Dedifferentiated amniotic fluid mesenchymal stem cell (primary cell): ENCODE measurements at regions not wholly inside any gene's neighbourhood (a gene's known extent, or its start where the extent isn't known, plus 50 kb on each side); places are given as distances from the start of the nearest gene placed in this dataset.
"Not testable (repeated sequence)": the region's sequence is repeated elsewhere in the genome, so short reads cannot be mapped to it uniquely, and the experiment has no call there.

Experiments used
- DNase-seq: peaks from one replicate; pipeline ENCODE4 v3.0.0-alpha.2; 2016; ENCODE audit errors: extremely low spot score

DNA sequence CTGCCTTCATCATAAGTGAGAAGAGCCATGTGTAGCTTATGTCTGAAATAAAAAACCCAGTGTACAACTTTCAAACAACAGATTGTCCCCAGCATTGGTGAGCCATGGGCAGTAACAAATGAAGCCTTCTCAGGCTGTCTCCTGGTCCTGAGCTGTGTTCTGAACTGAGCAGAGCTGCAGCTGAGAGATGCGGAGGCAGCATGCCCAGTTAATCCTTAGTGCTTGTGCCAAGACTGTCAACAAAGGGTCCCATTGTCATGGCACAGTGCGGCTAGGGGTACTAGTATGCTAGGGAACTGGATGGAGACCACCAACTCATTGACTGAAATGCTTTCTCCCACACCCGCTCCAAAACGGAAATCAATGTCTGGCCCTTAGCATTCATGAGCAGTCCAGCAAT is 154.3 kb downstream of the RMST start:
- DNase-seq, result no peak

DNA sequence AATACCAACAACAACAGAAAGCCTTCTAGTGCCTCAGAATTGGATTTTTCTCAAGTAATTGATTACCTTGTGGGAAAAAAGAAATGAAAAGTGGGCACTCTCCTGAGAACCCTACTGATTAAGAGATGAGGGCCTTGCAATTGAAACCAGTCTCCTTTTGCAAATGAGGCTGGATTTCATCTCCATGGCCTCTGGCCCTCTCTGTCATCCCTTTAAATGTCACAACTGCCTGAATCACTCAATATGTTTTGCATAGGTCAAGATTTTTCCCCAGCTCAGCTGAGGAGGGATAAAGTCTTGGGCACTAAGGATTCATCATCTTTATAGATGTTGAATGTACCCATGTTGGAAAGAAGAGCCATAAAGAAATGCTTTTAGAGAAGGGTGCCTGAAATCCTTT is 166.4 kb downstream of the RMST start:
- DNase-seq, result no peak

DNA sequence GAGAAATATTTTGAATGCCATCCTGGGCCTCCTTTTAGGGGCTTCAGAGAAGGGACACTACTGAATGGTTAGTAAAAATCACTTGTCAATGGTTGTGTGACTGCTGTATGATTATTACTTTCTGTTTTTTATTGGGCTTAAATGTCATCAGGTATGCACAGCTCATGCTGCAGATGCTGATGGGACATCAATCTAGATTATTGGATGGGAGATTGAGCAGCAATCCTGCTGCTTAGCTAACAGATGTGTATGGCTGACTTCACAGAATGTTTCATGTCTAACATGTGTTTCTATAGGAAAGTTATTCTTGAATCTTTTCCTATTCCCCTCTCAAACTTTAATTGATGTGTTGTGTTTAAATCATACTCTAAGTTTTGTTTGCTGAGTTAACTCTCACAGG is 166.8 kb downstream of the RMST start:
- no peak for DNase-seq

DNA sequence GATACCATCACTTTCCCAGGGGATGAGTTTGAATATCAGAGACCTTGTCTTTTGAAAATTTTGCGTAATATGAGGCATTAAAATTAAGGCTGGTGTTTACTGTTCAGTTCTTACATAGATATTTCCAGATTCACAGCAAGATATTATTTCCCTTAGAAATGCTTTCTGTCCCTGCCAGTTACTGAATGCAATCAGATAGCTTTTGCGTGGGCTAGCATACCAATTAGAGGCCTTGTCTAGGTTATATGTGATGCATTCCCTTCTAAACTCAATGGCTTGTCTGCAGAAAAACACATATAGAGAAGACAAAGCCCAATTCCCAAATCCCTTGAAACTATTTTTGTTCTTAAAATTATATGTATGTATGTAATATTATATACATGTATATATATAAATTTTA is 167.8 kb downstream of the RMST start:
- no peak for DNase-seq

DNA sequence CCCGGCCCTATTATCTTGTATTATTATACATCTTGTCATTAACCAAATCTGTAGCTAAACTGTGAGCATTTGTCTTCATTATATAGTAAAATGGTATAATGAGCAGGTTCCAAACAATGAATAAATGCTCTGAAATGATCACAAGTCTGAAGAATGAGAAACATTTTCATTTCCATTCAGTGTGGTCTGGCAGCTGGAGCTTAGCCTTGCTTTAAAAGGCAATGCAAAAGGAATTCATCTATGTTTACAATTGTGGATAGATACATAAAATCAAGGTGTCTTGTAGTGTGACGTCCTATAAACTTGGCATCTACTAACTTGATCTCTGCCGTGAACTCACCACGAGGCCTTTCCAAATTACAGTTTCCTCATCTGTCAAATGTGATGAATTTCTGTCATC is 168.3 kb downstream of the RMST start:
- DNase-seq, result no peak

DNA sequence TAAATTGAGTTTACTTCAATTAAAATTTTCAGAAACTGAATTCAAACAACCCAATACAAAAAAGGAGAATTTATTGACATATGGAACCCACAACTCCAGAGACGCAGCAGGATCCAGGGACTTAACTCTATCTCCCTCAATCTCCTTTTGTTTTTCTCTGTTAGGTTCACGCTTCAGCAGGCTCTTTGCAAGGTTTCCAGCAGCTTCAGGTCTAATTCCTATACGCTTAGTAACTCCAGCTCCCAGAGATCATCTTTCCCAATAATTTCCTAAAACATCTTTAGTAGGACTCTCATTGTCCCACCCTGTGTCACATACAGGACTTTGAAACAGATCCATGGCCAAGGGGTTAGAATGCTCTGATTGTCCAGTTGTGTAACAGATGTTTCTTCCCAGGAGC is 175.2 kb downstream of the RMST start:
- DNase-seq, result no peak

DNA sequence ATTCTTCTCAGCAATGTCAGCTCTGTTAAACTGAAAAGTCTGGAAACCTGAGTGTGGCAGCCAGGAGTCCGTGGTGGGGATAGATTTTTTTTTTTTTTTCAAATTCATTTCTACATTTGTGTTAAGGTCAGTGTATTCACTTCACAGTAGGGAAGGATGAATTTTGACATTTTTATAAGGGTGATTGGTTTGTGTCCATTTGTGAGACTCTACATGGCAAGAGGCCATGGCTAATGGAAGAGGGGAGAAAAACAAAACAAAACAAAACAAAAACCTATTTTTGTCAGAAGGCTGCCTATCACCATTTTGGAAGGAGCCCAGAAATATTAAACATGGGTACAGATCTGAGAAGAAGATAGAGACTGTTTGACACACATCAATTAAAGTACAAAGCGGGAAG is 176.1 kb downstream of the RMST start:
- DNase-seq, result no peak

DNA sequence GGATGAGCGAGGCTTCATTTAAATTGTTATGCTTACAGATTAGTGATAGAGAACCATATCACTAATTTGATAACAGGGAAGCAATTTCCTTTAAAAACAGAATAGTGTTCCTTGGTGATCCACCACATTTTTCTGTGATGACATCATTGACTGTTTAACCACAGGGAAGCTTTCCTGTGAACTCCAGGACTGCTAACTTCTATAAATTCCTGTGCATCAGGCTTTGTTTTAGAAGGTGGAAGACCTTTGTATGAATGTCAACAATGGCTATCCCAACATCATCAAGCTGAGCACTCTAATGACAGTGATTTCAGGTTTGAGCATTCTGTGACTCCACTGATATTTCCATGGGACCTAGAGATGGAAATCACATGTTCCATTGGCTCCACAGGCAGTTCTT is 177.1 kb downstream of the RMST start:
- no peak for DNase-seq

DNA sequence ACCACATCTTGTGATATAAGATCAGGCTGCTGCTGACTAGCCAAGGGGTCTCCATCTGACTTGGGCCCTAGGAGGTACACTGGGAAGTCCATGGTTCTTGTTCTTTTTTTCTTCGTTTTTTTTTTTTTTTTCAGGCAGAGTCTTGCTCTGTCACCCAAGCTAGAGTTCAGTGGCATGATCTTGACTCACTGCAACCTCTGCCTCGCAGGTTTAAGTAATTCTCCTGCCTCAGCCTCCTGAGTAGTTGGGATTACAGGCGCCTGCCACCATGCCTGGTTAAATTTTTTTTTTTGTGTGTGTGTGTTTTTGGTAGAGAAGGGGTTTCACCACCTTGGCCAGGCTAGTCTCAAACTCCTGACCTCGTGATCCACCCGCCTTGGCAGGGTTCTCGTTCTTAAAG is 178.2 kb downstream of the RMST start:
- DNase-seq, result no peak

DNA sequence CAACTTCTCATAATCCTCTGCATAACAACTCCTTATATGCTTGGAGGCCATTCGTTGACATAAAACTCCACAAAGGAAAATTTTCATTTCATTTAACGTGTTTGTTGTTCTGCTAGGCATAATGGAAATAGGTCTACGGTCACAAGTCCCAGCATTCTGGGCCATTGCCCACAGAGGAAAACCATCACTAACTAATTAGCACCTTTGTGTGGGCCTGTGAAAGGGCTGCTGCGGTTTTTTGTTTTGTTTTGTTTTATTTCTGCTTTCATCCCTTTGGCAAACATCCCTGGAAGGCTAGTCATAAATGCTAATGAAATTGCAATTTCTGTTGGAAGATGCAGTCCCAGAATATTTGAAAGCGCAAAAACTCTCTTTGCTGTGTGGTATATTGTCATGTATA is 180.3 kb downstream of the RMST start:
- DNase-seq, result no peak

DNA sequence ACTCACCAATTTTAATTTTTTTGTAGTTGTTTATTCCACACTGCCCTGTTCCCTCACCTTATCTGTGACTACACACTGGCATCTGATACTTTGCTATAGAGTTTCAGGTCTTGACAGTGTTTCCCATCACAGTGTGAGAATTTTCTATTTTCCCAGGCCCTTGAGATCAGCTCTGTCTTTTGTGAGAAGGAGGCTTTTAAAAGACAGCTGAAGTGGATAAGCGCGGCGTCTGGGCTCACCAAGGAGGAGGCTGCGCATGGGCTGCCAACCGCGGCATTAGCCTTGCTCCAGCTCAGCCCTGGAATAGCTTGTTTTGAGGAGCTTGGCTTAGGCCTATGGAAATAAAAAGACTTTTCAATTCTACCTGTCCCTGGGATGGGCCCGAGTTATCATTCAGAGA is 181.3 kb downstream of the RMST start:
- DNase-seq, result no peak

DNA sequence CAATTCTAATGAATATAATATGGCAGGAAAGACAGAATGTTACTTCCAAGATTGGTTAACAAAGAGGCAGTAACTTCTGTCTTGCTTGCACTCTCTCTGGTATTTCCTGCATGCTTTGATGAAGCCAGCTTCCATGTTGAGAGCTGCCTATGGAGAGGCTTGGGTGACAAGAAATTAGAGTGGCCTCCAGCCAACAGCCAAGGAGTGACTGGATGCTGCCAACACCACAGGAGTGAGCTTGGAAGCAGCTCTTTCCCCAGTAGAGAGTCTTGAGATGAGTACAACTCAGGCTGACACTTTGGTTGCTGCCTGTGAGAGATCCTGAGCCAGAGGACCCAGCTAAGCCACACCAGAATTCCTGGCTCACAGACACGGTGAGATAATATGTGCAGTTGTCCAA is 183.1 kb downstream of the RMST start:
- DNase-seq, result no peak

DNA sequence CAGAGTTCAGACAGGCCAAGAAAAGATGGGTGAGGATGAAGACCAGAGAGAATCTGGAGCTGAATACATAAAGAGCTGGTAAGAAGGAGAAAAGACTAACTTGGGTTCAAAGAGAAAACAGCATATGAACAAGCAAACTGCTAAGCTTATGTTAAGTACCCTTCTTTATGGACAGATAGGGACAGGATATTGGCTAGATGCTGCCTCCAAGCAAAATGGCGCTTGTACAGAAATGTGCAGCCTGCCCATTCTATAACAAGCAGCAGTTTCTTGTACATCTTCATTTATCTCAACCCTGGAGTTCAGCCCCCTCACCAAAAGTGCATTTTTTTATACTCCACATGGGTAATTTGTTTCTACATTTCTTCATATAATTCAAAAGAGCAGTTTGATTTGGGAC is 184.5 kb downstream of the RMST start:
- no peak for DNase-seq

DNA sequence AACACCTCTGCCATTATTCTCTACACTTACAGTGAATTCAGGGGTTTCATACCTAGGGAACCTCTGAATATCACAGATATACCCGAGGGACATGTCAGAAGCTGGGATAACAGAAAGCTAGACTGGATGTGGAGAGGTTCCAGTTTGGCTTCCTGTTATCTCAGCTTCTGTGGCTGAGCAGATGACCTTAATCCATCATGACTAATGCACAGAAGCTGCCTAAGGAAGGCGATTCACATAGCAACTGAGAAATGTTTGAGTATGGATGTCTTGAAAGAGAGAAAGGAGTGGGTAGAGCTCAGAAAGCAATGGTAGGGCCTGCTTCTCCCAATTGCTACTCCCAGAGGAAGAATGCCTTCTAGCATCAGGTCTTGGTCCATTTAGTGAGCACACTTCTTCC is 187.6 kb downstream of the RMST start:
- DNase-seq, result no peak

DNA sequence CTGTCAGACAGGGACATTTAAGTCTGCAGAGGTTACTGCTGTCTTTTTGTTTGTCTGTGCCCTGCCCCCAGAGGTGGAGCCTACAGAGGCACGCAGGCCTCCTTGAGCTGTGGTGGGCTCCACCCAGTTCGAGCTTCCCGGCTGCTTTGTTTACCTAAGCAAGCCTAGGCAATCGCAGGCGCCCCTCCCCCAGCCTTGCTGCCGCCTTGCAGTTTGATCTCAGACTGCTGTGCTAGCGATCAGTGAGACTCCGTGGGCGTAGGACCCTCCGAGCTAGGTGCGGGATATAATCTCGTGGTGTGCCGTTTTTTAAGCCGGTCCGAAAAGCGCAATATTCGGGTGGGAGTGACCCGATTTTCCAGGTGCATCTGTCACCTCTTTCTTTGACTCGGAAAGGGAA is 193.9 kb downstream of the RMST start:
- DNase-seq, result not testable (repeated sequence)

DNA sequence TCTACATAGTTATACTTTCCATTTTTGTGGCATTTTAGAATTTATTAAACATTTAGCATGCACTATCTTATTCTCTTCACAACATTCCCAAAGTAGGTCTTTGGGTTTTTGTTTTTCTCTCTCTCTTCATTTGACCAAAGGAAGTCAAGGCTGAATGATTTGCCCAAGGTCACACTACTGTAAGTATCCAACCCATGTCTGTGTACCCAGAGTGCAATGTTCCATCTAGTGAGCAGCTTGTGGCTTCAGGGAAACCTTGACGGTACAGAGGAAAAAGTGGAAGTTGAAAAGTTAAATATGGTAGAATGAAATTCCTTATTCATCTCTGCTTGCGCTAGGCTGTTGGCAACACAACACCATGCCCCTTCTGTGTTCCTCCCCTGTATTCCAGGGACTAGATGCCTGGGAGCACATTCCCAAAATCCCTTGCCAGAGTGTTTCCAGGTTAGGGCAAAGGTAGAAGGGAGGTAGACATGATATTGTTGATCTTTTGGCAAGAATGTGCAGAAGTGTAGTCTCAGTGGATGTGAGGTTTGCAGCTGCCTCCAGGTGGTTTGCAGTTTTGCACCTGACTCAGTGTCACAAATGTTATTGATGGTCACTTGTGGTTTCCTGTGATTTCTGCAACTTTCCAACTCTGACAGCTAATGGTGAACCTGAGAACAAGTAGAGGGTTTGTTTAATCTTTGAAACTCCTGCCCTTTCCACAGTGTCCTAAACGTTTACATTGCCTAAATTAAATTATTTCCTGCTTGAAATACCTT is 196.7 kb downstream of the RMST start:
- no peak for DNase-seq

DNA sequence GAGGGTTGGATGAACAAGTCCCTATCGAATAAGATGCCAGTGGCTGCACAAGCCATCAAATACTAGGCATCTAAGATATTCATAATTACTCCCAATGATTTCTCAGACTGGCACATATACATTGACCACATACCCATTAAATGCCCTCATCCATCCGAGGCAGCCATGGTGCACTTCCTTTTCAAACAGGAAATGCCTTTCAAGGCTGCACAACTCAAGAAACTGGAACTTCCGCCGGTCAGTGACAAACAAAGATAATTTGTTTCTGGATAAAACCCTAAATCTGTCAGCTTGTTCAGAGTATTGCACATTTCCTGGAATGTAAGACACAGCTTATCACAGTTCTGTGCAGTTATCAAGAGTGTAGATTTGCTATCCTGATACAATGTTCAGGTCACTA is 203.7 kb downstream of the RMST start:
- DNase-seq, result no peak

DNA sequence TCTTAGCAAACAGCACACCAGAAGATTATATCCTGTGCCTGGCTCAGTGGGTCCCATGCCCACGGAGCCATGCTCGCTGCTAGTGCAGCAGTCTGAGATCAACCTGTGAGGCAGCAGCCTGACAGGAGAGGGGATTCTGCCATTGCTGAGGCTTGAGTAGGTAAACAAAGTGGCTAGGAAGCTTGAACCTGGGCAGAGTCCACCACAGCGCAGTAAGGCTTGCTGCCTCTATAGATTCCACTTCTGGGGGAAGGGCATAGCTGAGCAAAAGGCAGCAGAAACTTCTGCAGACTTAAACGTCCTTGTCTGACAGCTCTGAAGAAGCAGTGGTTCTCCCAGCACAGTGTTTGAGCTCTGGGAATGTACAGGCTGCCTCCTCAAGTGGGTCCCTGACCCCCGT is 210.3 kb downstream of the RMST start:
- no peak for DNase-seq

DNA sequence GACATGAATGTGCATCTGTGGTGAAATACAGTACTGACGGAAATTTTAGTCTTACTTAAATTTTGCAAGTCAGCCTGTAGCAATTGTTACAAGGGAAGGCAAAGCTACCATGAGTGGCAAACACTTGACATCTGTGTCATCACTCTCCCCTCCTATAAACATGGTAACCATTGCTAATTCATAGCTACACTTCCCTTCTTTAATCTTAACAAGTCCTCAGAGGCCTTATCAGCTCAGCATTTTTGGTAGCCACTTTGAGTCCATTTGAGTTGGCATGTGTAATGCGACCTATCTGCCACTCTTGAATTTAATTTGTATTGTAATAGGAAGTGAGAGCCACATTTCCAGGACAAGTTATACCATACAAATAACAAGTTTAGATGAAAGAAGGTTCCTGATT is 218.1 kb downstream of the RMST start:
- DNase-seq, result no peak

DNA sequence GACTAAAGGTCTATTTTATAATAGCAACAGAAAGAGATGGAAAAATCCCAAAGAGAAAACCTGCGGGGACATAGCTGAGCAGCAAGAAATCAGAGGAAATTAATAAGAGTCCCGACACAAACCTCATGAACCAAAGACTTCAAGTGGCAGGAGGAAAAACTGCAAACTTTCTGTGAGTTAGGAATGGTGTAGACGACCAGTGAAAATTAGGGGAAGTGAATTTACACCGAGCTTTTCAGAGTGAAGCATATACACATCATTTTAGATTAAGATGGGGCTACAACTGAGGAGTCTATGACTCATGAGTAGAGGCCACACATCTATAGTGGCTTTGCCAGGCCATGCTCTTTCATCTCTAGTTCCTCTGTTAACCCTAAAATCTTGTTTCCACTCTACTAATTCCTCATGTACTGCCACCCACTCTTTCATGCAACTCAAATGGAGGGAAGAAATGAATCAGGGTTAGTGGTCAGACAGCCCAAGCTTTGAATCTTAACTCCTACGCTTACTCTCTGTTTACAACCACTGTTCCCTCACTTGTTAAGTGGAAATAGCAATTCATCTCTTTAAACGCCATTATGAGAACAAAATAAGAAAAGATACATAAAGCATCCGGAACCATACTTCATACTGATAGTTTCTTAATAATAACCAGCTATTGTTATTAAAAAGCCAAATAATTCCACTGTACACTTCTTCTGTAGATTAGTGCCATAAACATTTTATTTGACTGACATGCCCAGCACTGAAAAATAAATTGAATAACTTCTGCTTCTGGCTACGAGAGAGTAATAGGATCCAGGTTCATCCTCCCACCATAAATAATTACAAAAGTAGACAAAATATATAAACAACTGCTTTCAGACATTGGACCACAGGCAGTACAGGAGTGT is 219.3 kb downstream of the RMST start:
- DNase-seq, result no peak

DNA sequence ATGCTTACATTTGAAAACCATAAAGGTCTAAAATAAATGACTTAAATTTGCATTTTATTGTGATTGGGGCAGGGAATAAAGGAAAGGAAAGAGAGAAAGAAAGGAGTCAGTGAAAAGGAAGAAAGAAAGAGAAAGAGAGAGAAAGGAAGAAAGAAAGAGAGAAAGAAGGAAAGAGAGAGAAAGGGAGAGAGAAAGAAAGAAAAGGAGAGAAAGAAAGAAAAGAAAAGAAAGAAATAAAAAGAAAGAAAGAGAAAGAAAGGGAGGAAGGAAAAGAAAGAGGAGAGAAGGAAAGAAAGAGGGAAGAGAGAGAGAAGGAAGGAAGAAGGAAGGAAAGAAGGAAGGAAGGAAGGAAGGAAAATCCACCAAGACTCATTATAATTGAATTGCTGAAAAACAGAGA is 222.8 kb downstream of the RMST start:
- no peak for DNase-seq

DNA sequence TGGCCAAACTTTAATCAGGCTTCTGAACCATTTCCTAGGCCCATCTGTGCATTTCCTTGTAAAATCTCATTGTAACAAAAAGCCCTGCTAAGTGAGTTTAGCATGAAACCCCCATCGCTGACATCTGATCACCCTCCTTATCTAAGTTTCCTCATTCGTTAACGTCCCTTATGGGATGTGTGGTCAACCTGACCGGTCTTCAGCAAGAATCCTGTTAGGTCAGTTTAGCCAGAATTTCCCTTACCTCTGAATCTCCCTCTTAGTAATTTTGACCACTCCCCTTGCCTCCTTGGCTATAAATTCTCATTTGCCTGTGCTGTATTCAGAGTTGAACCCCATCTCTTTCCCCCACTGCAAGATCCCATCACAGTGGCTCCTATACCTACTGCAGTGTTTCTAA is 239.3 kb downstream of the RMST start:
- no peak for DNase-seq

DNA sequence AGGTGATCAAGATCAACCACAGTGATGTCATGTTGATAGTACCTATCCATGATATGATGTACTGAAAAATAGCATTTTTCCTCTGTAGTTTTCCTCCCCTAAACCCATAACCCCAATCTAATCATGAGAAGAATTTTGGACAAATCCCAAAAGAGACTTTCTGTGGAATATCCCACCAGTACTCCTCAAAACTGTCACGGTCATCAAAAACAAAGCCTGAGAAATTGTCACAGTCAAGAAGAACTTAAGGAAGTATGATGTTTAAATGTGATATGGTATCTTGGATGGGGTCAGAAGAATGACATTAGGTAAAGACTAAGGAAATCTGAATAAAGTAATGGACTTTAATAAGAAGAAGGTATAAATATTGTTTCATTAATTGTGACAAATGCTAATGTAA is 248.8 kb downstream of the RMST start:
- DNase-seq, result no peak
